IMR-90 (cell line): ENCODE measurements at regions not wholly inside any gene's neighbourhood (a gene's known extent, or its start where the extent isn't known, plus 50 kb on each side); places are given as distances from the start of the nearest gene placed in this dataset.

Experiments used
- ATAC-seq: fragments of 200-7000 bp; cut with Tn5 transposase; 2 replicates; pipeline ENCODE4 v1.9.1; 2020; ENCODE audit warnings: low read depth, mild to moderate bottlenecking, moderate library complexity
- BruUV-seq: library from RNA; stranded (reverse); fragments of 400-500 nt; replicated peaks from 2 replicates; lab custom pipeline; 2021; lab: Mats Ljungman, UMichigan
- CTCF ChIA-PET: fragments of 300-600 bp; formaldehyde crosslinking; extraction: SDS; loops from one replicate; lab custom pipeline; 2021; ENCODE audit warnings: antibody characterized with exemption; lab: Yijun Ruan, JAX
- POLR2A ChIA-PET: fragments of 300-600 bp; sonication (Branson Sonifier 250); formaldehyde crosslinking; loops from one replicate; lab custom pipeline; 2022; ENCODE audit warnings: antibody characterized with exemption; ENCODE audit not compliant: unreplicated experiment; lab: Charles Lee
- DNase-seq: peaks from one replicate; pipeline ENCODE4 v3.0.0; 2013
- H2AFZ ChIP-seq: replicated peaks from 2 replicates; pipeline ENCODE3; 2013; ENCODE audit warnings: low read length, mild to moderate bottlenecking; ENCODE audit not compliant: poor library complexity
- H2AK5ac ChIP-seq: 2 replicates; pipeline ENCODE4 v1.6.1; 2013; ENCODE audit warnings: low read depth, low read length, inconsistent platforms
- H2AK9ac ChIP-seq: replicated peaks from 2 replicates; pipeline ENCODE3; 2013; ENCODE audit warnings: mild to moderate bottlenecking, low read depth, low read length, moderate library complexity; ENCODE audit not compliant: poor library complexity
- H2BK120ac ChIP-seq: 2 replicates; pipeline ENCODE4 v1.6.1; 2013; ENCODE audit warnings: low read depth, low read length, inconsistent platforms
- H2BK15ac ChIP-seq: 3 replicates; pipeline ENCODE4 v1.6.1; 2013; ENCODE audit warnings: low read depth, low read length, inconsistent platforms
- H2BK20ac ChIP-seq: 2 replicates; pipeline ENCODE4 v1.6.1; 2013; ENCODE audit warnings: low read depth, mild to moderate bottlenecking, inconsistent platforms, low read length, moderate library complexity
- H2BK5ac ChIP-seq: 2 replicates; pipeline ENCODE4 v1.6.1; 2013; ENCODE audit warnings: mild to moderate bottlenecking, low read depth, low read length, inconsistent platforms; ENCODE audit not compliant: poor library complexity, severe bottlenecking
- H3K14ac ChIP-seq: replicated peaks from 2 replicates; pipeline ENCODE4 v1.6.1; 2013; ENCODE audit warnings: low read depth, low read length, inconsistent platforms
- H3K18ac ChIP-seq: 2 replicates; pipeline ENCODE4 v1.6.1; 2013; ENCODE audit warnings: low read depth, low read length, control low read depth
- H3K23ac ChIP-seq: 2 replicates; pipeline ENCODE4 v1.6.1; 2013; ENCODE audit warnings: low read depth, low read length, inconsistent platforms
- H3K27ac ChIP-seq: 2 replicates; pipeline ENCODE4 v1.5.1; 2013; ENCODE audit warnings: mild to moderate bottlenecking, control low read depth, low read length; ENCODE audit not compliant: insufficient read depth
- H3K27me3 ChIP-seq: 2 replicates; pipeline ENCODE4 v1.6.1; 2013; ENCODE audit warnings: low read length; ENCODE audit not compliant: control insufficient read depth, insufficient read depth
- H3K36me3 ChIP-seq: 2 replicates; pipeline ENCODE4 v1.6.1; 2013; ENCODE audit warnings: low read length, mixed read lengths; ENCODE audit not compliant: control insufficient read depth, insufficient read depth
- H3K4ac ChIP-seq: 2 replicates; pipeline ENCODE4 v1.6.1; 2013; ENCODE audit warnings: low read depth, low read length, inconsistent platforms
- H3K4me1 ChIP-seq: 2 replicates; pipeline ENCODE4 v1.6.1; 2013; ENCODE audit warnings: low read length, mixed read lengths; ENCODE audit not compliant: control insufficient read depth, insufficient read depth
- H3K4me2 ChIP-seq: 2 replicates; pipeline ENCODE4 v1.6.1; 2013; ENCODE audit warnings: low read depth, mild to moderate bottlenecking, control low read depth, low read length, moderate library complexity
- H3K4me3 ChIP-seq: 2 replicates; pipeline ENCODE4 v1.5.1; 2013; ENCODE audit warnings: low read depth, mild to moderate bottlenecking, control low read depth, low read length, moderate library complexity; ENCODE audit not compliant: insufficient read depth
- H3K56ac ChIP-seq: 2 replicates; pipeline ENCODE4 v1.6.1; 2013; ENCODE audit warnings: low read length, inconsistent platforms; ENCODE audit not compliant: insufficient read depth; ENCODE audit errors: extremely low read depth
- H3K79me1 ChIP-seq, 2 experiments: 2 replicates each; pipeline ENCODE4 v1.6.1; 2013; ENCODE audit warnings: low read length in 2 of 2, inconsistent platforms in 1 of 2, low read depth in 1 of 2
- H3K9ac ChIP-seq: 2 replicates; pipeline ENCODE4 v1.6.1; 2013; ENCODE audit warnings: low read depth, low read length, control low read depth
- H3K9me1 ChIP-seq: 2 replicates; pipeline ENCODE4 v1.6.1; 2013; ENCODE audit warnings: low read length, inconsistent platforms; ENCODE audit not compliant: insufficient read depth
- H3K9me3 ChIP-seq: 2 replicates; pipeline ENCODE4 v1.6.1; 2013; ENCODE audit warnings: low read length; ENCODE audit not compliant: control insufficient read depth, insufficient read depth
- H4K20me1 ChIP-seq: 2 replicates; pipeline ENCODE4 v1.6.1; 2013; ENCODE audit warnings: low read length, inconsistent platforms; ENCODE audit not compliant: insufficient read depth
- H4K5ac ChIP-seq: 2 replicates; pipeline ENCODE4 v1.6.1; 2013; ENCODE audit warnings: mild to moderate bottlenecking, low read depth, low read length, control low read depth
- H4K8ac ChIP-seq, 2 experiments: 2 replicates each; pipeline ENCODE4 v1.6.1; 2013; ENCODE audit warnings: low read depth in 2 of 2, low read length in 2 of 2, control low read depth in 1 of 2, inconsistent platforms in 1 of 2
- H4K91ac ChIP-seq: 2 replicates; pipeline ENCODE4 v1.6.1; 2013; ENCODE audit warnings: low read depth, low read length, inconsistent platforms; ENCODE audit not compliant: insufficient read depth
- CHD1 ChIP-seq: IDR thresholded peaks from 2 replicates; pipeline ENCODE4 v1.6.1; 2012; ENCODE audit warnings: low read depth, low read length, improper control_type of control experiment
- ELK1 ChIP-seq: fragments of 150-350 bp; IDR thresholded peaks from 2 replicates; pipeline ENCODE4 v1.6.1; 2016; ENCODE audit warnings: low read depth, mild to moderate bottlenecking, low read length, moderate library complexity, borderline replicate concordance
- POLR2A ChIP-seq: IDR thresholded peaks from 2 replicates; pipeline ENCODE4 v1.6.1; 2012; ENCODE audit warnings: mild to moderate bottlenecking, low read depth, low read length
- RAD21 ChIP-seq: IDR thresholded peaks from 2 replicates; pipeline ENCODE4 v1.6.1; 2012; ENCODE audit warnings: low read length, improper control_type of control experiment
- SMC3 ChIP-seq: fragments of 150-350 bp; IDR thresholded peaks from 2 replicates; pipeline ENCODE4 v1.6.1; 2016; ENCODE audit warnings: low read depth, mild to moderate bottlenecking, antibody characterized with exemption, low read length, moderate library complexity
- USF2 ChIP-seq: fragments of 150-350 bp; IDR thresholded peaks from 2 replicates; pipeline ENCODE4 v1.6.1; 2017; ENCODE audit warnings: mild to moderate bottlenecking, antibody characterized with exemption, low read length, low read depth
- WGBS, 2 experiments: methylation state at CpG; one replicate each; pipeline versions ENCODE4 v1.1.5 to v1.1.7; 2013; ENCODE audit warnings: missing lambda C conversion rate in 2 of 2; ENCODE audit not compliant: insufficient read length in 1 of 2; ENCODE audit errors: extremely low coverage in 2 of 2; 5-methylcytosine and 5-hydroxymethylcytosine counted together
- dilution Hi-C: fragments of 300-500 bp; cut with HindIII; formaldehyde crosslinking; loops from one replicate; pipeline ENCODE4 v1.14.3; 2018; ENCODE audit warnings: low sequenced_read_pairs; ENCODE audit not compliant: unreplicated experiment
- in situ Hi-C: fragments of 300-500 bp; cut with MboI; formaldehyde crosslinking; loops from 3 replicates; pipeline ENCODE4 v1.14.3; 2019; ENCODE audit warnings: low sequenced_read_pairs, inconsistent platforms, mixed read lengths
- intact Hi-C: fragments of 100-400 bp; cut with micrococcal nuclease; formaldehyde crosslinking; loops from 2 replicates; pipeline ENCODE4 v1.10.0; 2022

- Histone ChIP-seq H3K14ac (no peak overlapping the region), H4K91ac (no peak overlapping the region), H2BK5ac (no peak overlapping the region), H3K9me3 (no peaks in the 10 kb centered on the region), H3K18ac (no peak overlapping the region), H2AFZ (no peak overlapping the region), H3K4ac (no peak overlapping the region), H3K79me1 (no peaks in the 10 kb centered on the region), H4K5ac (no peak overlapping the region), H3K4me3 (no peak overlapping the region), H3K9ac (no peak overlapping the region), H2BK120ac (no peak overlapping the region), H3K27ac (no peak overlapping the region), H2AK5ac (no peak overlapping the region), H2BK15ac (no peak overlapping the region), H3K36me3 (no peaks in the 10 kb centered on the region), H2AK9ac (no peak overlapping the region), H4K20me1 (no peaks in the 10 kb centered on the region), H3K27me3 (peaks cover 21% of the 10 kb centered on the region), H3K4me2 (no peak overlapping the region), H2BK20ac (no peak overlapping the region), H3K4me1 (peaks cover 3% of the 10 kb centered on the region), H4K8ac (no peak overlapping the region), H3K56ac (no peak overlapping the region), H3K23ac (no peak overlapping the region), H3K9me1 (peaks cover 3% of the 10 kb centered on the region; the same call in 1 of the 2 replicates)
- ChIA-PET POLR2A (no interaction called here), CTCF (no interaction called here)
- no TSS peak for BruUV-seq
- in situ Hi-C loops (no loop called here), intact Hi-C loops (no loop called here), dilution Hi-C loops (no loop called here)
- DNase-seq (no peak), ATAC-seq (no peak)
- WGBS, 2 experiments, result no CpG with 5 or more reads among the region's 2 CpGs
- no peak for TF ChIP-seq CHD1
- TF ChIP-seq USF2, result no peak
- TF ChIP-seq ELK1, result no peak
- no peak for TF ChIP-seq RAD21
- TF ChIP-seq SMC3, result no peak
- TF ChIP-seq POLR2A, result no peak
Observed at GRCh38 chr22:22044153-22044552, 61.6 kb upstream of the TOP3B start.
